T-helper 1 cell (primary cell): ENCODE measurements at regions not wholly inside any gene's neighbourhood (a gene's known extent, or its start where the extent isn't known, plus 50 kb on each side); places are given as distances from the start of the nearest gene placed in this dataset.
"Not testable (repeated sequence)": the region's sequence is repeated elsewhere in the genome, so short reads cannot be mapped to it uniquely, and the experiment has no call there.

Experiments used
- DNase-seq, 5 donors: peaks; one replicate each; pipeline ENCODE4 v3.0.0-alpha.2; 2012 to 2020

GRCh38 chr16:26395700-26396099, 671.0 kb upstream of the C16orf82 start:
- no peak for DNase-seq

GRCh38 chr16:26396511-26397235, 670.1 kb upstream of the C16orf82 start:
- DNase-seq, result no peak

GRCh38 chr16:26413780-26414179, 652.9 kb upstream of the C16orf82 start:
- no peak for DNase-seq

- not testable (repeated sequence) for DNase-seq
Observed at GRCh38 chr16:26419458-26419857, 647.3 kb upstream of the C16orf82 start.

- no peak for DNase-seq
Observed at GRCh38 chr16:26430618-26431017, 636.1 kb upstream of the C16orf82 start.

- no peak for DNase-seq
Observed at GRCh38 chr16:26433807-26434206, 632.9 kb upstream of the C16orf82 start.

GRCh38 chr16:26441178-26441577, 625.5 kb upstream of the C16orf82 start:
- no peak for DNase-seq

GRCh38 chr16:26442321-26442720, 624.4 kb upstream of the C16orf82 start:
- DNase-seq, result no peak

GRCh38 chr16:26447570-26447969, 619.2 kb upstream of the C16orf82 start:
- no peak for DNase-seq

- no peak for DNase-seq
Observed at GRCh38 chr16:26453215-26453614, 613.5 kb upstream of the C16orf82 start.

- no peak for DNase-seq
Observed at GRCh38 chr16:26454102-26454501, 612.6 kb upstream of the C16orf82 start.

GRCh38 chr16:26456074-26456473, 610.7 kb upstream of the C16orf82 start:
- DNase-seq, result no peak

GRCh38 chr16:26457095-26457494, 609.6 kb upstream of the C16orf82 start:
- DNase-seq, result no peak

- no peak for DNase-seq
Observed at GRCh38 chr16:26457882-26458281, 608.8 kb upstream of the C16orf82 start.

- no peak for DNase-seq
Observed at GRCh38 chr16:26464576-26465266, 602.0 kb upstream of the C16orf82 start.

GRCh38 chr16:26474405-26474804, 592.3 kb upstream of the C16orf82 start:
- not testable (repeated sequence) for DNase-seq

- DNase-seq, result no peak
Observed at GRCh38 chr16:26475596-26475995, 591.1 kb upstream of the C16orf82 start.

- no peak for DNase-seq
Observed at GRCh38 chr16:26491101-26491670, 575.5 kb upstream of the C16orf82 start.

GRCh38 chr16:26491962-26492361, 574.8 kb upstream of the C16orf82 start:
- DNase-seq, result no peak

- DNase-seq, result no peak
Observed at GRCh38 chr16:26493751-26494150, 573.0 kb upstream of the C16orf82 start.

- no peak for DNase-seq
Observed at GRCh38 chr16:26497896-26498295, 568.8 kb upstream of the C16orf82 start.

- no peak for DNase-seq
Observed at GRCh38 chr16:26500326-26500725, 566.4 kb upstream of the C16orf82 start.

- DNase-seq, result no peak
Observed at GRCh38 chr16:26505496-26505895, 561.2 kb upstream of the C16orf82 start.

- not testable (repeated sequence) for DNase-seq
Observed at GRCh38 chr16:26508946-26509345, 557.8 kb upstream of the C16orf82 start.
